ENCODE measurements at regions not wholly inside any gene's neighbourhood (a gene's known extent, or its start where the extent isn't known, plus 50 kb on each side); places are given as distances from the start of the nearest gene placed in this dataset.

- TF ChIP-seq GTF2F1 (IDR thresholded peaks at IDR 0.05; ENCODE audit: borderline replicate concordance, low read depth, low read length) (no peak), ZNF274 (IDR thresholded peaks at IDR 0.05; ENCODE audit: borderline replicate concordance, extremely low read depth, low read length) (no peak), ASH2L (IDR thresholded peaks at IDR 0.05; ENCODE audit: low read length) (no peak), POU5F1 (IDR thresholded peaks at IDR 0.05; ENCODE audit: low read depth, low read length) (no peak), TCF12 (IDR thresholded peaks at IDR 0.05; ENCODE audit: low read depth, low read length) (no peak), CHD2 (IDR thresholded peaks at IDR 0.05; ENCODE audit: low read length) (no peak), KDM4A (IDR thresholded peaks at IDR 0.05; ENCODE audit: low read depth, low read length, severe bottlenecking) (no peak)
These were observed 537.4 kb upstream of the BTBD3 start (continued) for GRCh38 chr20:11380283-11380682.

All from H1 (cell line).